ENCODE measurements at regions not wholly inside any gene's neighbourhood (a gene's known extent, or its start where the extent isn't known, plus 50 kb on each side); places are given as distances from the start of the nearest gene placed in this dataset.
A peak's percentile ranks its signal among the peaks of the same experiment; 100 is the strongest.
"Not testable (repeated sequence)": the region's sequence is repeated elsewhere in the genome, so short reads cannot be mapped to it uniquely, and the experiment has no call there.

DNA sequence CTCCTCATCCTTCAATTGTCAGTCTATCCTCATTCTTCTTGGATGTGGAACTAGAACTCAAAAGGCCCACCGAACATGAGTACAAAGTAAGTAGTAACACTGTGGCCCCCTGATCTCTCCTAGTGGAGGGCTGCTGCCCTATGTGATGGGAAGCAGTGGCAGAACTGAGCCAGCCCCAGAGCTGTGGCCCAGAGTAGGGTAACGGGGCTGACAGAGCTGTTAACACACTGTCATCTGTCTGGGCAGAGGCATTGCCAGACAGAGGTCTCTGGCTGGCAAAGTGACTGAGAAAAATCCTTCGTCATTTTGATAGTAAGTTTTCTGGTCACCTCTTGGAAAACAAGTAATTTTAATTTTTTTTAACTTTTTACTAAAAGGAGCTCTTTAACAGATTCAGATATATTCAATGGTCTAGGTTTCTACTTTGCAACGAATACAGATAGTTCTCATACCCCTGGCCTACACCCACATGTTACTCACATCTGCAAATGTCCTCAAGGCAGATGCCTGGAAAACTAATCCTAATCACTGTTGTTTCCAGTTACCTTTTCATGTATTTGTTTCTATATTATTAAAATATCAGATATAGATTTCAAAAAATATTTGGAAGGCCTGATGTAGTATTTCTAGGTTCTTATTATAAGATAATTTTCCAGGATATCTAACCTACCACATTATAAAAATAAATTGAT lies 588.7 kb downstream of the CPS1 start:
- no peak for FAIRE-seq

- no peak for FAIRE-seq
These were observed 593.3 kb downstream of the CPS1 start for GRCh38 chr2:211149731-211150130.

- FAIRE-seq, result no peak
These were observed 600.8 kb downstream of the CPS1 start for GRCh38 chr2:211157211-211157610.

DNA sequence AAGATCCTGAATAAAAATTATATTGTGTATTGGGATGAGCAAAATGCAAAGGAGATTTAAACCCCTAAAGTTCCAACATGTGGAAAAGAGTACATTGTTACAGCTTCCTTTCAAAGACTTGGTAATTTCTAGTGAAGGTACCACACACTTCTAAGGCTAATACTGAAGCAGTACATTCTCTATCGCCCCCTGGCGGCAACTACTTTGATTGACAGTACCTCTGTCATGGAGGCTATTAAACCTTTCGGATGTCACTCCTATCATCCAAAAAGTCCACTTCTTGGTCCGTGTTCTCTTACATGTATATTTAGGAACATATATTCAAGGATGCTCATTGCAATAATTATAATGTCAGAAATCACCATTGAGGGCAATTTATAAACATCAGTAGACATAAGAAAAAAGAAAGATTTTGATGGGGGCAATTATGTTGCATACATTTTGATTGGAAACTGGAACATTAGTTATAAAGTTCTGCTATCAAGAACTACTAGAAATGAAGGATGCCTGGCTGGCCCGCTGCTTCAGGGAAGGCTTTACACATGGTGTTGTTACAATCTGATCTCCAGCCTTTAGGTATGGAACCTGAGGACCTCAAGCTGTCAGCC lies 601.6 kb downstream of the CPS1 start:
- FAIRE-seq, result peak; percentile 94

DNA sequence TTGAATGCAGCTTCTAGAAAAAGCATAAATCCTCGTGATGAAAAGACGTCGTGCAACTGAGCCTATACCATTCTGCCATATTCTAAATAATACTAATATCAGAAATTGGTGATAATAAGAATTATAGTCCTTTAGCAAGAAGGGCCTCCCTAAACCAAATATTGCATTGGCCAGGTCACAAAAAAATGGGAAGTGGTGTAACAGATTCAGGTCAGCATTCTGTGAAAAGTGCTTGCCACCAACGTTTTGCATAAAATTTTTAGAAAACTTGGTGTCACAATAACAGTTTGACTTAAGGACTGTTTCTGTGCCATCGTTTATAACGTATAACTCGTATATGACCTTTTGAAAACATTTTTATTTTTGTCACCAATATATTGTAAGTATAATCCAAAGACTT lies 603.6 kb downstream of the CPS1 start:
- FAIRE-seq, result no peak

GRCh38 chr2:211161236-211161635 lies 604.8 kb downstream of the CPS1 start:
- no peak for FAIRE-seq

- FAIRE-seq, result no peak
These were observed 606.5 kb downstream of the CPS1 start for GRCh38 chr2:211162911-211163310.

GRCh38 chr2:211170843-211171242 lies 614.4 kb downstream of the CPS1 start:
- FAIRE-seq, result no peak

DNA sequence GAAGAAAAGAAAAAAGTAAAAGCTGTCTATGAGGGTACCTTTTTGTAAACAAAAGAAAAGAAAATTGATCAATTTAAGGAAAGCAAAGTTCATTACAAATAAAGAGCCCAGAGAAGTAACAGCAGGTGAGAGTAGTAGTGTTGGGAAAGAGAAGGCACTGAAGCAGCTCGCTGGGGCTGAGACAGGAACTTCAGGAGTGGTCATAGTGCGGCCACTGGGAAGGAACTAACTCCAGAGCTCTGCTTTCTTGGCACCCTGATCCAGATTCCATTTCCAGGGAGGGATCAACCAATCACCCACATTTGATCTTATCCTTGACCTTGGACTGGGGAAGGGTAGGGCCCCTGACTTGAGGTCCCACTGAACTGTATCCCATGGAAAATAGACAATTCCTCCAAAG lies 617.6 kb downstream of the CPS1 start:
- no peak for FAIRE-seq

DNA sequence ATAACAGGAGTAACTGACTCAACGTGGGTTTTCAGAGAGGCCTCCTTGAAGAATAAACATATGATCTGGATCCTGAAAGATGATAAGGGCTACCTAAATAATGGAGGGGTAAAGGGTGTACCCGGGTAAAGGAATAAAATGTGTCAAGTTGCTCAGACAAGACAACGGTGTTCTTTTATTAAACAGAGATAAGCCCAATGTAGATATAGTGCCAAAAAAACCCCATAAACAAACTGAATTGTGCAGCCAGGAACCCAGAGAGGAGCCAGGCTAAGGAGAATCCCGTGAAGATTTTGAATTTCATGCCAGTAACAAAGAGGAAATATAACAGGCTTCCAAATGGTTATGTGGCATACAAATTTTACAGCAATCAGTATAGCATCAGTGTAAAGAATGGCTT lies 618.2 kb downstream of the CPS1 start:
- no peak for FAIRE-seq

DNA sequence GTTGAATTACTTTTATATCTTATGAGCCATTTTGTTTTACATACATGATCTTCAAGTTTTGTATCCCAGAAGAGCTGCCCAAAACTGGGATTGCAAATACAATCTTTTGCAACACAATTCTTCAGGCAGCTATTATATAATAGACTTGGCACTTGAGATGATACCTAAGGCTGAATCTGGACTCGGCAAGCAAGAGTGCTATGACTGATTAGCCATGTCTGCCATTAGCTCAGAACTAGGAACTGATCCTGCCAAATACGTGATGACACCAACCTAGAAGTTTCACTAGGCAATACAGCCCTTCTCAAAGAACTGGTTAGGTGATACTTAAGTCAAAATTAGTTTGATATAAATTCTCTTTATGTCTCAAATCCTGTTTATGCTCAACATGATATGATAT lies 619.6 kb downstream of the CPS1 start:
- FAIRE-seq, result no peak

GRCh38 chr2:211176514-211177141 lies 620.2 kb downstream of the CPS1 start:
- FAIRE-seq, result no peak

GRCh38 chr2:211181626-211182025 lies 625.2 kb downstream of the CPS1 start:
- FAIRE-seq, result no peak

DNA sequence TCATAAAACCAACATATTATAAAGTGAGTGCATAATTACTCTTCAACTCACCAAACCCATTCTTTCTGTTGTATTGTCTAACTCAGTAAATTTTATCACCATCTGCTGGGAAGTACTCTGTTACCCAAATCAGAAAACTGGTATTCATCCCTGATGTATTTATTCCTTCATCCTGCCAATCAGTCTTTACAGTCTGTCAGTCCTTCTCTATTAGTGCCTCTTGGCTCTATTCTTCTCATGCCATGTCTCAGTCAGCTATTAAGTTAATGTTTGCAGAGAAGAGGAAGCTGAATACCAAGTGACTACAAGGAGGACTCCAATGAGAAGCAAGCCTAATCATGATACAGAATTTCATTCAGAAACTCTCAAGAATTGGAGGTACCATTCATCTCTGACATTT lies 631.2 kb downstream of the CPS1 start:
- no peak for FAIRE-seq

GRCh38 chr2:211203986-211204385 lies 647.6 kb downstream of the CPS1 start:
- no peak for FAIRE-seq

GRCh38 chr2:211204456-211204855 lies 648.1 kb downstream of the CPS1 start:
- no peak for FAIRE-seq

- FAIRE-seq, result no peak
These were observed 648.5 kb downstream of the CPS1 start for GRCh38 chr2:211204902-211205301.

- FAIRE-seq, result no peak
These were observed 649.0 kb downstream of the CPS1 start for GRCh38 chr2:211205358-211205757.

GRCh38 chr2:211205836-211206235 lies 649.4 kb downstream of the CPS1 start:
- FAIRE-seq, result no peak

GRCh38 chr2:211216221-211216620 lies 659.8 kb downstream of the CPS1 start:
- no peak for FAIRE-seq

DNA sequence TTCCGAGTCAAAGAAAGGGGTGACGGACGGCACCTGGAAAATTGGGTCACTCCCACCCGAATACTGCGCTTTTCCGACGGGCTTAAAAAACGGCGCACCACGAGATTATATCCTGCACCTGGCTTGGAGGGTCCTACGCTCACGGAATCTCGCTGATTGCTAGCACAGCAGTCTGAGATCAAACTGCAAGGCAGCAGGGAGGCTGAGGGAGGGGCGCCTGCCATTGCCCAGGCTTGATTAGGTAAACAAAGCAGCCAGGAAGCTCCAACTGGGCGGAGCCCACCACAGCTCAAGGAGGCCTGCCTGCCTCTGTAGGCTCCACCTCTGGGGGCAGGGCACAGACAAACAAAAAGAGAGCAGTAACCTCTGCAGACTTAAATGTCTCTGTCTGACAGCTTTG lies 663.1 kb downstream of the CPS1 start:
- not testable (repeated sequence) for FAIRE-seq

GRCh38 chr2:211225784-211226183 lies 669.4 kb downstream of the CPS1 start:
- no peak for FAIRE-seq

GRCh38 chr2:211228559-211228958 lies 672.2 kb downstream of the CPS1 start:
- no peak for FAIRE-seq

DNA sequence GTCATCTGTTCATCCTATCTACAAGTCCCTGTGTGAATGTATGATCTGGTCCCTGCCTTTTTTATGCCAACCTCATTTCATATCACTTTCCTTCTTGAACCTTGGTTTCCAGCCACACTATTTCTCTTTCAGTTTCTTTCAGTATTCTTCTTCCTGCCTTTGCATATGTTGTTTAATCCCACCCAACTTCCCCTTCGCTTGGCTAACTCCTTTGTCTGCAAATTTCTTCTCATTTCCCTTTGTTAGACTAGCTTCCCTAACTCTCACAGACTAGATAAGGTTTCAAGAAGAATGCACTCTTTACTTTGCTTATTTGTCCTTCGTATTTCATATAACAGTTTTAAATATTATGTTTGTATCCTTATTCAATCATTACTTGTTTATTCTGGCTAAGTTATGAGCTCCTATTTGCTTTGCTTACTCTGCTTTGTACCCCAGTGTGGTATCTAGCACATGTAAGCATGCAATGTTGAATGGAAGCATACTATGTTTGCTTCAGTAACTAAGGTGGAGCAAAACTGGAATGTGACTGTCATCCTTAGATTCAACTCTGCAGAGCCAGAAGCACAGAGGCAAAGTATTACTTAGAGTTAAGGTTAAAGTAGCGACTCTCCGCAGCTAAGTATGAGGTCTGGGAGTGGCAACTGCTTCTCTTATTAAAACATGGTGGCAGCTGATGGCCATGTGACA lies 681.3 kb downstream of the CPS1 start:
- no peak for FAIRE-seq

All from islet of Langerhans (tissue), 1 donor.